HL-60 (cell line): ENCODE measurements at regions not wholly inside any gene's neighbourhood (a gene's known extent, or its start where the extent isn't known, plus 50 kb on each side); places are given as distances from the start of the nearest gene placed in this dataset.

Experiments used
- POLR2AphosphoS5 ChIP-seq: IDR thresholded peaks from 2 replicates; pipeline ENCODE4 v1.6.1; 2012; ENCODE audit warnings: low read depth
- SPI1 ChIP-seq: IDR thresholded peaks from 2 replicates; pipeline ENCODE4 v1.6.1; 2012; ENCODE audit warnings: low read depth, mild to moderate bottlenecking, borderline replicate concordance
- TF ChIP-seq, protein P1 (sequence below): IDR thresholded peaks from 2 replicates; pipeline ENCODE4 v1.6.1; 2012; ENCODE audit warnings: low read depth; ENCODE audit not compliant: insufficient replicate concordance
- TF ChIP-seq, protein P2 (sequence below): IDR thresholded peaks from one replicate; pipeline ENCODE4 v1.5.1; 2011; ENCODE audit warnings: low read length, control low read depth, inconsistent platforms; ENCODE audit not compliant: insufficient read depth

DNA sequence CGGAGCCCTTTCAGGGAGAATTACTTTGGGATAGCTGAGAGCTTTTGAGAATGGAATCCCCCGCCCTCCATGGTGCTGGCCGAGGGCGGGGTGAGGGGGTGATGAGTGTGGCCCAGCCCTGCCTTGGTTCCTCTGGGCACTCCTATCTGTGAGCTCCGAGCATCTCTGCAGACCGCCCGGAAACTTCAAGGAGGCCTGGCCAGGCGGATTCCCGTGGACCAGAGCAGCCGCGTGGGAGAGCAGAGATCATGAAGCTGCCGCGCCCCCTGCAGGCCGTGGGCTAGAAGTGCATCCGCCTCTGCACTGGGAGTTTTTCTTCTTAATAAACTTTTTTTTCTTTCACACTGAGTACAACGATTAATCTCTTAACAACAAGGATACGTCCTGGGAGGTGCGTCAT is 392.9 kb upstream of the EEF2KMT start:
- TF ChIP-seq, protein P1, sequence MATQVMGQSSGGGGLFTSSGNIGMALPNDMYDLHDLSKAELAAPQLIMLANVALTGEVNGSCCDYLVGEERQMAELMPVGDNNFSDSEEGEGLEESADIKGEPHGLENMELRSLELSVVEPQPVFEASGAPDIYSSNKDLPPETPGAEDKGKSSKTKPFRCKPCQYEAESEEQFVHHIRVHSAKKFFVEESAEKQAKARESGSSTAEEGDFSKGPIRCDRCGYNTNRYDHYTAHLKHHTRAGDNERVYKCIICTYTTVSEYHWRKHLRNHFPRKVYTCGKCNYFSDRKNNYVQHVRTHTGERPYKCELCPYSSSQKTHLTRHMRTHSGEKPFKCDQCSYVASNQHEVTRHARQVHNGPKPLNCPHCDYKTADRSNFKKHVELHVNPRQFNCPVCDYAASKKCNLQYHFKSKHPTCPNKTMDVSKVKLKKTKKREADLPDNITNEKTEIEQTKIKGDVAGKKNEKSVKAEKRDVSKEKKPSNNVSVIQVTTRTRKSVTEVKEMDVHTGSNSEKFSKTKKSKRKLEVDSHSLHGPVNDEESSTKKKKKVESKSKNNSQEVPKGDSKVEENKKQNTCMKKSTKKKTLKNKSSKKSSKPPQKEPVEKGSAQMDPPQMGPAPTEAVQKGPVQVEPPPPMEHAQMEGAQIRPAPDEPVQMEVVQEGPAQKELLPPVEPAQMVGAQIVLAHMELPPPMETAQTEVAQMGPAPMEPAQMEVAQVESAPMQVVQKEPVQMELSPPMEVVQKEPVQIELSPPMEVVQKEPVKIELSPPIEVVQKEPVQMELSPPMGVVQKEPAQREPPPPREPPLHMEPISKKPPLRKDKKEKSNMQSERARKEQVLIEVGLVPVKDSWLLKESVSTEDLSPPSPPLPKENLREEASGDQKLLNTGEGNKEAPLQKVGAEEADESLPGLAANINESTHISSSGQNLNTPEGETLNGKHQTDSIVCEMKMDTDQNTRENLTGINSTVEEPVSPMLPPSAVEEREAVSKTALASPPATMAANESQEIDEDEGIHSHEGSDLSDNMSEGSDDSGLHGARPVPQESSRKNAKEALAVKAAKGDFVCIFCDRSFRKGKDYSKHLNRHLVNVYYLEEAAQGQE: no peak
- TF ChIP-seq, protein P2, sequence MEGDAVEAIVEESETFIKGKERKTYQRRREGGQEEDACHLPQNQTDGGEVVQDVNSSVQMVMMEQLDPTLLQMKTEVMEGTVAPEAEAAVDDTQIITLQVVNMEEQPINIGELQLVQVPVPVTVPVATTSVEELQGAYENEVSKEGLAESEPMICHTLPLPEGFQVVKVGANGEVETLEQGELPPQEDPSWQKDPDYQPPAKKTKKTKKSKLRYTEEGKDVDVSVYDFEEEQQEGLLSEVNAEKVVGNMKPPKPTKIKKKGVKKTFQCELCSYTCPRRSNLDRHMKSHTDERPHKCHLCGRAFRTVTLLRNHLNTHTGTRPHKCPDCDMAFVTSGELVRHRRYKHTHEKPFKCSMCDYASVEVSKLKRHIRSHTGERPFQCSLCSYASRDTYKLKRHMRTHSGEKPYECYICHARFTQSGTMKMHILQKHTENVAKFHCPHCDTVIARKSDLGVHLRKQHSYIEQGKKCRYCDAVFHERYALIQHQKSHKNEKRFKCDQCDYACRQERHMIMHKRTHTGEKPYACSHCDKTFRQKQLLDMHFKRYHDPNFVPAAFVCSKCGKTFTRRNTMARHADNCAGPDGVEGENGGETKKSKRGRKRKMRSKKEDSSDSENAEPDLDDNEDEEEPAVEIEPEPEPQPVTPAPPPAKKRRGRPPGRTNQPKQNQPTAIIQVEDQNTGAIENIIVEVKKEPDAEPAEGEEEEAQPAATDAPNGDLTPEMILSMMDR: peak; percentile 64
- TF ChIP-seq POLR2AphosphoS5 (no peak), SPI1 (no peak)
